22Rv1 (cell line): ENCODE measurements at regions not wholly inside any gene's neighbourhood (a gene's known extent, or its start where the extent isn't known, plus 50 kb on each side); places are given as distances from the start of the nearest gene placed in this dataset.
A peak's percentile ranks its signal among the peaks of the same experiment; 100 is the strongest.

Experiments used
- H3K27ac ChIP-seq: fragments of 450-650 bp; 2 replicates; pipeline ENCODE4 v1.5.1; 2017
- CTCF ChIP-seq: fragments of 450-650 bp; IDR thresholded peaks from 2 replicates; pipeline ENCODE4 v1.5.1; 2017; ENCODE audit warnings: mild to moderate bottlenecking
- ZFX ChIP-seq: fragments of 450-650 bp; IDR thresholded peaks from 2 replicates; pipeline ENCODE4 v1.6.1; 2017; ENCODE audit warnings: antibody characterized with exemption, borderline replicate concordance

DNA sequence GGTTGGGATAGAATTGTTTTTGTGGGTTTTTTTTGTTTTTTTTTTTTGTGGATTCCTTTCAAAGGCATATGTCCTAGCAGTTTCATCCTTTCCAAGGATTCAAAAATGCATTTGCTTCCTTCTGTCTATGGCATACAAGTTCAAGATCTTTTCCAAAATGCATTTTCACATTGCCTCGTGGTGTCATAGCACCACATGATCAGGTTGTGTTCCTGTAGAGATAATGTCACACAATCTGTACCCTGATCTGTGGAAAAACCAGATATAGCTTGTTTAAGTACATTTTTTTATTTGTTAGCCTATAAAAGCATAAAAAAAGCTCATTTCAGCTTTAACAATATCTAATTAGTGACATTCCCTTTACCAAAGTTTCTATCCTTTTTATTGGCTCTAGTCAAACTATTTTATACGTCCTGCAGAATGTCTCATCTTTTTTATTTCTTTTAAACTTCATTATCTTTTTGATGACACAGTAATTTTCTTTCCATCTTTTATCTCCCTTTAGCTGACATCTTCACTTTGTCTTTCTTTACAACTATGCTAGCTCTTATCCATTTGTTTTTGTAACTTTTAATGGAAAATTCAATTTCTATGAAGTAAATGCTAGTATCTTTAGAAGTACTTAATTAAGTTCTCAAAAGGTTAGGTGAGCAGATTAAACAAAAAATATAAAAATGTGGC, 106.0 kb upstream of the NOVA1 start:
- no peak overlapping the region for H3K27ac ChIP-seq
- no peak for TF ChIP-seq CTCF
- TF ChIP-seq ZFX = no peak

DNA sequence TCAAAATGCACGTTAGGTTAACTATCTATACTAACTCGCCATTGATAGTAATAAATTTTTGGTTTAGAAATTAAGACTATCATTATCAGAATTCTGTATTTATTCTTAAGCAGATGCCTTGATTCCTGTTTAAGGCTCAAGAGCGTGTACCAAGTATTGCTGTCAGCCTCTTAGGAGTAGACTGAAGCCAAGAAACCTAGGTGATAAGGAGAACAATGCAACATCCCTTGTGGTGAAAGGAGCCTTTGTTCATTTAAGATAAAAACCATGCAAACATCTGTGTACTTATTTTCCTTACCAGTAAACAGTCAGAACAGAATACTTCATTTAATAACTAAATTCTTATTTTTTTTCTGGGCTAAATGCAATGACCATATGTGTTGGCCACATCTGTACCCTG, 109.4 kb upstream of the NOVA1 start:
- TF ChIP-seq ZFX (no peak), CTCF (no peak)
- H3K27ac ChIP-seq = no peak overlapping the region

DNA sequence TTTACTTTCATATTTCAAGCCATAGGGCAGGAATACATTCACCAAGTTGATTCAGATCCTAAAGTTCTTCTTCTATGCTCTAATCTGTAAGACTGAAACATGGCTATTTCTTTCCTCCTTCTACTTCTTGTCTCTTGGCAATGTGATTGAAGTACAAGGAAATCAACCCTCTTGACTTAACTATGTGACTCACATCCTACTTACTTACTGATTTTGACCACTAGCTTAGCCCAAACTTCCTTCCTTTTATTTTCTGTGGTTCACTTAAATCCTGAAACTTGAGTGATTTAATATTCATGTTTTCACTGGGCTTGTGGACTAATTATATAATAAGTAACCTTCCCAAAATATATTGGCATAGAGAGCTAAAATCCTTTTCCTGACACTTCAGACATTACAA, 111.2 kb upstream of the NOVA1 start:
- TF ChIP-seq CTCF (no peak), ZFX (no peak)
- H3K27ac ChIP-seq = no peak overlapping the region

GRCh38 chr14:26719514-26719913, 121.7 kb upstream of the NOVA1 start:
- no peak overlapping the region for H3K27ac ChIP-seq
- TF ChIP-seq ZFX (no peak), CTCF (no peak)

- no peak for TF ChIP-seq ZFX
- no peak for TF ChIP-seq CTCF
Measured at GRCh38 chr14:26722258-26722657, 124.4 kb upstream of the NOVA1 start.

GRCh38 chr14:26729851-26730250, 132.0 kb upstream of the NOVA1 start:
- TF ChIP-seq ZFX (no peak), CTCF (no peak)
- no peak overlapping the region for H3K27ac ChIP-seq

More at GRCh38 chr14:26722258-26722657, 124.4 kb upstream of the NOVA1 start:
- H3K27ac ChIP-seq = no peak overlapping the region

DNA sequence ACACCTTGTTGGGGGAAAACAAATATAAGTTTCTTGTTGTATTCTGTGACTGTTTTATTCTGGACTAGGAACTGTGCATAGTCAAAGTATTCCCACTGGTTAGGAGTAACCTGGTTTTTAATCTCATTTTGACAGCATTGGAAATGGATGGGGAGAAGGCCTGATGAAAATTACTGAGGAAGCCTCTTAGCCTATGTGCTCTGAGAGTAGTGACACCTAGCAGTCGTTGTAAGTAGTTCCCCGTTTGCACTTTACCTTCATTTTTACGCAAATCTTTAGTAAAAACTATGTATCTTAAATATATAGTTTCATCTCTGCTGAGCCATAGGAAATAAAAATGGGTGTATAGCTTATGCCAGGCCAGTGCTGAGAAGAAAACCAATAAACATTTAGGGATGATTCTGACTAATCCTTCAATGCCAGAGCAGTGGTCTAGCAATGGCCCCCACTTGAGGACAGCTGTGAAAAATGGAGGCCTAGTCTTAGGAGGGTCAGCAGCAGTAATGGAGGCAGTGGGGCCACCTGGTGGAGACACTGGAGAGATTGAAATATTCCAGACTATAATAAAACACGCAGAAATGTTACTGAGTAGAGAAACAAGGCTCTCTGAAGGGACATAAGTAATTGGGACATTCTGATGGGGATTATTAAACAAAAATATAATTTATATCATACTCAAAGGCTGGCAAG, 133.2 kb upstream of the NOVA1 start:
- no peak for TF ChIP-seq ZFX
- TF ChIP-seq CTCF = peak; percentile 73
- H3K27ac ChIP-seq = no peak overlapping the region
